Fibroblast of lung (primary cell): ENCODE measurements at regions not wholly inside any gene's neighbourhood (a gene's known extent, or its start where the extent isn't known, plus 50 kb on each side); places are given as distances from the start of the nearest gene placed in this dataset.

ENCODE experiments used
- EZH2 ChIP-seq: IDR thresholded peaks from 2 replicates; pipeline ENCODE4 v1.5.1; 2012; ENCODE audit warnings: low read length, control low read depth, mild to moderate bottlenecking; ENCODE audit errors: missing control alignments
- TF ChIP-seq, protein P1 (sequence below), 2 donors: IDR thresholded peaks in 1 of 2; conservative IDR thresholded peaks in 1 of 2; 1 replicate in 1 of 2; 2 replicates in 1 of 2; pipeline ENCODE4 v1.5.1; 2011 to 2012; ENCODE audit warnings: low read length in 2 of 2, control low read depth in 1 of 2, inconsistent platforms in 1 of 2, low read depth in 1 of 2, mild to moderate bottlenecking in 1 of 2

DNA sequence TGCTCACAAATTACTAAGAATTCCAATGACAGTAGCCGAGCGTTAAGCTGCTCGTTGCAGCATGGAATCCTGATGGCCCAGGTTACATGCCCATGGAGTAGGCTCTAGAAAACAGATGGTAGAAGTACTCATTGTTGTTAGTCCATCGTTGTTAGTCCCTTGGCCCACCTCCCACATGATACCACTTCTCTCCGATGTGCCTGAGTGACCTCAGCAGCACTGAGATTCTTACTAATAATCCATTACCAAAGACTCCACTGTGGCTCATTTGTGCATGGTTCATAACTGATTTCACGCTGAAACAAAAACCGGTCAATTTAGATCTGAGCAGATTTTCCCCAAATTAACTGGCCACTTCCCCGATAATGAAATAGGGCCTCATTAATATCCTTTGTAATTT is 772.3 kb upstream of the CXADR start:
- TF ChIP-seq, protein P1, sequence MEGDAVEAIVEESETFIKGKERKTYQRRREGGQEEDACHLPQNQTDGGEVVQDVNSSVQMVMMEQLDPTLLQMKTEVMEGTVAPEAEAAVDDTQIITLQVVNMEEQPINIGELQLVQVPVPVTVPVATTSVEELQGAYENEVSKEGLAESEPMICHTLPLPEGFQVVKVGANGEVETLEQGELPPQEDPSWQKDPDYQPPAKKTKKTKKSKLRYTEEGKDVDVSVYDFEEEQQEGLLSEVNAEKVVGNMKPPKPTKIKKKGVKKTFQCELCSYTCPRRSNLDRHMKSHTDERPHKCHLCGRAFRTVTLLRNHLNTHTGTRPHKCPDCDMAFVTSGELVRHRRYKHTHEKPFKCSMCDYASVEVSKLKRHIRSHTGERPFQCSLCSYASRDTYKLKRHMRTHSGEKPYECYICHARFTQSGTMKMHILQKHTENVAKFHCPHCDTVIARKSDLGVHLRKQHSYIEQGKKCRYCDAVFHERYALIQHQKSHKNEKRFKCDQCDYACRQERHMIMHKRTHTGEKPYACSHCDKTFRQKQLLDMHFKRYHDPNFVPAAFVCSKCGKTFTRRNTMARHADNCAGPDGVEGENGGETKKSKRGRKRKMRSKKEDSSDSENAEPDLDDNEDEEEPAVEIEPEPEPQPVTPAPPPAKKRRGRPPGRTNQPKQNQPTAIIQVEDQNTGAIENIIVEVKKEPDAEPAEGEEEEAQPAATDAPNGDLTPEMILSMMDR (conservative IDR thresholded peaks at IDR 0.05 in 1 of 2, IDR thresholded peaks at IDR 0.05 in 1 of 2; ENCODE audit: low read depth in 1 of 2, low read length in 2 of 2), result no peak
- no peak for TF ChIP-seq EZH2
